Right lobe of liver (tissue), 6 donors: ENCODE measurements at regions not wholly inside any gene's neighbourhood (a gene's known extent, or its start where the extent isn't known, plus 50 kb on each side); places are given as distances from the start of the nearest gene placed in this dataset.

ENCODE experiments used
- ATAC-seq, 4 donors: fragments of 200-7000 bp; cut with Tn5 transposase; one replicate each; pipeline ENCODE4 v1.9.1; 2020; ENCODE audit warnings: mild to moderate bottlenecking in 4 of 4, moderate library complexity in 4 of 4
- DNase-seq, 3 donors: peaks; one replicate each; pipeline ENCODE4 v3.0.0-alpha.2; 2020
- H3K27ac ChIP-seq, 3 donors: fragments of 200-600 bp; one replicate each; pipeline ENCODE4 v1.8.0; 2022
- H3K27me3 ChIP-seq, 2 donors: fragments of 200-600 bp; one replicate each; pipeline ENCODE4 v1.8.0; 2022
- H3K36me3 ChIP-seq, 4 donors: fragments of 200-600 bp; sonication (generic) in 1 of 4; one replicate each; pipeline versions ENCODE4 v1.5.1 to v1.8.0; 2017 to 2022; ENCODE audit warnings: control low read depth in 1 of 4
- H3K4me1 ChIP-seq, 4 donors: fragments of 200-600 bp; sonication (generic) in 1 of 4; one replicate each; pipeline versions ENCODE4 v1.5.1 to v1.8.0; 2017 to 2022; ENCODE audit warnings: control low read depth in 1 of 4
- H3K4me3 ChIP-seq, 3 donors: fragments of 200-600 bp; one replicate each; pipeline ENCODE4 v1.8.0; 2022
- H3K9me3 ChIP-seq, 4 donors: fragments of 200-600 bp; sonication (generic) in 1 of 4; one replicate each; pipeline versions ENCODE4 v1.5.1 to v1.8.0; 2017 to 2022; ENCODE audit warnings: control low read depth in 1 of 4
- CTCF ChIP-seq, 4 donors: fragments of 200-600 bp in 3 of 4; fragments of 450-650 bp in 1 of 4; IDR thresholded peaks; one replicate each; pipeline versions ENCODE4 v1.5.1 to v1.8.0; 2016 to 2022; ENCODE audit warnings: antibody characterized with exemption in 4 of 4, mild to moderate bottlenecking in 2 of 4
- POLR2A ChIP-seq: fragments of 450-650 bp; IDR thresholded peaks from one replicate; pipeline ENCODE4 v1.6.1; 2017; ENCODE audit warnings: antibody characterized with exemption, mild to moderate bottlenecking
- WGBS: methylation state at CpG from one replicate; pipeline ENCODE4 v1.1.6; 2018; ENCODE audit warnings: low coverage, low lambda C conversion rate; ENCODE audit not compliant: insufficient coverage; ENCODE audit errors: missing lambda C conversion rate; 5-methylcytosine and 5-hydroxymethylcytosine counted together
- intact Hi-C, 2 donors: fragments of 100-400 bp; cut with DNase I; formaldehyde crosslinking; loops; one replicate each; pipeline versions ENCODE4 v1.11.2 to v1.14.1; 2022
- donor health status: DM: no; HTN: yes; CAD: no.
- donor health status: DM: no; HTN: no; CAD: no.
- donor health status: DM: no; HTN: no; CAD: no.
- donor health status: DM: no; HTN: yes; CAD: no.
- donor health status: DM: no; HTN: yes; CAD: no.

DNA sequence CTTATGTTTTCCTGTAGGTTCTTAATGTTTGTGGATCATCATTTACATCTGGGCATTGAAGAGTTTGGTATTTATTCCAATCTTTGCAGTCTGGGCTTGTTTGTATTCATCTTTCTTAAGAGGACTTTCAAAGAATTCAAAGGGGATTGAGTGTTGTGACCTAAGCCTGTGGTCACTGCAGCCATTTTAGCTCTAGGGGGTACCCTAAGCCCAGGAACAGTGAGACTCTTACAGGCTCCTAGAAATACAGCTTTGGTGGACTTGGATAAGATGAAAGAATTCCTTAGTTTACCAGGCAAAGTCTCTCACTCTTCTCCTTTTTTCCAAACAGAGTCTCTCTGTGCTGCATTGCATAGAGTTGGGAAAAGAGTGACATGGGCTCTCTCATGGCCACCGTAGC, 2539.0 kb upstream of the PCDH20 start:
- Histone ChIP-seq H3K36me3 (no peaks in the 10 kb centered on the region), H3K9me3 (no peaks in the 10 kb centered on the region), H3K4me1 (no peaks in the 10 kb centered on the region), H3K4me3 (no peak overlapping the region), H3K27me3 (no peaks in the 10 kb centered on the region), H3K27ac (no peak overlapping the region)
- TF ChIP-seq POLR2A: no peak
- TF ChIP-seq CTCF (IDR thresholded peaks at IDR 0.05): no peak
- DNase-seq (no peak), ATAC-seq (no peak)
- 80% methylated on average over 1 of the region's 1 CpG for WGBS
- intact Hi-C loops: no loop called here

- Histone ChIP-seq H3K4me1 (no peaks in the 10 kb centered on the region), H3K9me3 (no peaks in the 10 kb centered on the region), H3K27me3 (no peaks in the 10 kb centered on the region), H3K27ac (no peak overlapping the region), H3K4me3 (no peak overlapping the region), H3K36me3 (no peaks in the 10 kb centered on the region)
- DNase-seq: no peak
- ATAC-seq: no peak
- TF ChIP-seq CTCF (IDR thresholded peaks at IDR 0.05) (no peak), POLR2A (no peak)
- intact Hi-C loops: no loop called here
- 68% methylated on average over 3 of the region's 3 CpGs for WGBS
Observed at GRCh38 chr13:63948045-63948444, 2532.4 kb upstream of the PCDH20 start.

- DNase-seq: no peak
- no peak overlapping the region for H3K4me3 ChIP-seq
- no peaks in the 10 kb centered on the region for H3K4me1 ChIP-seq
- no peaks in the 10 kb centered on the region for H3K9me3 ChIP-seq
- intact Hi-C loops: no loop called here
- H3K27me3 ChIP-seq: no peaks in the 10 kb centered on the region
- TF ChIP-seq CTCF (IDR thresholded peaks at IDR 0.05): no peak
- TF ChIP-seq POLR2A: no peak
- no peaks in the 10 kb centered on the region for H3K36me3 ChIP-seq
- ATAC-seq: no peak
- no peak overlapping the region for H3K27ac ChIP-seq
Observed at GRCh38 chr13:63944911-63945310, 2529.3 kb upstream of the PCDH20 start.

DNA sequence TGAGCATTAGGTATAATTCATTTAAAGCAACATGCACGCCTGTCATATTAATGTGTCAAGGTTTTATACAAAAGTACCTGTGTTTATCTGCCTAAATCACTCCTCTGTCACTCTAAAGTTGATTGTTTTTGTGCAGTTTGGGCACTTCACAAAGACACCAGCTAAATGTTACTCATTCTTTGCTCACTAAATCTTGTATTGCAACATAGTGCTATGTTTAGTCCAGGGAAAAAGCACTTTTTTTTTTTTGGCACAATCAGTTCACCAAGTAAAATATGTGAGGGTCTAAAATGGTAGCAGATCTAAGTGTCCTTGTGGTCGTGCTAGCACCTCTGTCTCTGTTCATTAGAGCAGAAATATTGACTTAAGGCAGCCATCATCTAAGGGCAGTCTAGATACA, 2526.7 kb upstream of the PCDH20 start:
- H3K9me3 ChIP-seq: no peaks in the 10 kb centered on the region
- no peak overlapping the region for H3K27ac ChIP-seq
- intact Hi-C loops: no loop called here
- 24% methylated on average over 2 of the region's 2 CpGs for WGBS
- no peak overlapping the region for H3K4me3 ChIP-seq
- no peaks in the 10 kb centered on the region for H3K27me3 ChIP-seq
- ATAC-seq (no peak), DNase-seq (no peak)
- no peaks in the 10 kb centered on the region for H3K36me3 ChIP-seq
- no peaks in the 10 kb centered on the region for H3K4me1 ChIP-seq
- TF ChIP-seq POLR2A (no peak), CTCF (IDR thresholded peaks at IDR 0.05) (no peak)

GRCh38 chr13:63938851-63939250, 2523.2 kb upstream of the PCDH20 start:
- intact Hi-C loops: no loop called here
- 83% methylated on average over 3 of the region's 3 CpGs for WGBS
- Histone ChIP-seq H3K27ac (no peak overlapping the region), H3K4me1 (no peaks in the 10 kb centered on the region), H3K27me3 (no peaks in the 10 kb centered on the region), H3K9me3 (no peaks in the 10 kb centered on the region), H3K4me3 (no peak overlapping the region), H3K36me3 (no peaks in the 10 kb centered on the region)
- TF ChIP-seq CTCF (IDR thresholded peaks at IDR 0.05) (no peak), POLR2A (no peak)
- DNase-seq (no peak), ATAC-seq (no peak)
